Mononuclear cell (primary cell): ENCODE measurements at regions not wholly inside any gene's neighbourhood (a gene's known extent, or its start where the extent isn't known, plus 50 kb on each side); places are given as distances from the start of the nearest gene placed in this dataset.

ENCODE experiments used
- H3K27me3 ChIP-seq: 2 replicates; pipeline ENCODE4 v1.6.0; 2011; ENCODE audit warnings: low read length, control low read depth; ENCODE audit not compliant: insufficient read depth
- H3K4me1 ChIP-seq: 2 replicates; pipeline ENCODE4 v1.5.1; 2011; ENCODE audit warnings: mild to moderate bottlenecking, low read length, control low read depth; ENCODE audit not compliant: insufficient read depth
- H3K4me3 ChIP-seq: 2 replicates; pipeline ENCODE4 v1.5.1; 2011; ENCODE audit warnings: mild to moderate bottlenecking, low read length, moderate library complexity
- H3K9me3 ChIP-seq: 2 replicates; pipeline ENCODE4 v1.5.1; 2011; ENCODE audit warnings: low read depth, mild to moderate bottlenecking, control low read depth, low read length

DNA sequence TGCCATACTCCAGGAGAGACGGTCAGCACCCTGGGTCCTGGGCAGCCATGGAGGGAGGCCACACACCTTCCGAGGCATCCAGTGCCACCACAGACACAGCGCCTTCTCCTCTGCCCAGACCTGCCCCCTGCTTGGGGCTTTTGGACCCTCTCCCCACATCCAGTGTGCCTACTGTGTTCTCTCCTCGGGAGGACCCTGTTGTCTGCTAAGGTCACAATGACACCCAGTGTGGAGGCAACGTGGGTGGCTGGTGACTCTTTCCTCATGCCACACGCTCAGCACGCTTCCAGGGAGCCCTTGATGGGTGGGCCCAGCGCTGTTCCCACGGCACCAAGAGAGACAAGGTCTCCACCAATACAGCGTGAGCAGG lies 251.9 kb downstream of the EIPR1 start:
- Histone ChIP-seq H3K9me3 (no peaks in the 10 kb centered on the region), H3K27me3 (no peaks in the 10 kb centered on the region), H3K4me3 (no peak overlapping the region), H3K4me1 (no peaks in the 10 kb centered on the region)

GRCh38 chr2:3125001-3125760 lies 252.4 kb downstream of the EIPR1 start:
- Histone ChIP-seq H3K4me1 (no peaks in the 10 kb centered on the region), H3K27me3 (no peaks in the 10 kb centered on the region), H3K4me3 (no peak overlapping the region), H3K9me3 (no peaks in the 10 kb centered on the region)

GRCh38 chr2:3122525-3122924 lies 255.1 kb downstream of the EIPR1 start:
- no peaks in the 10 kb centered on the region for H3K9me3 ChIP-seq
- H3K27me3 ChIP-seq: no peaks in the 10 kb centered on the region
- H3K4me3 ChIP-seq: no peak overlapping the region
- H3K4me1 ChIP-seq: no peaks in the 10 kb centered on the region

GRCh38 chr2:3121601-3122000 lies 256.0 kb downstream of the EIPR1 start:
- H3K4me3 ChIP-seq: no peak overlapping the region
- H3K27me3 ChIP-seq: no peaks in the 10 kb centered on the region
- H3K9me3 ChIP-seq: no peaks in the 10 kb centered on the region
- no peaks in the 10 kb centered on the region for H3K4me1 ChIP-seq

DNA sequence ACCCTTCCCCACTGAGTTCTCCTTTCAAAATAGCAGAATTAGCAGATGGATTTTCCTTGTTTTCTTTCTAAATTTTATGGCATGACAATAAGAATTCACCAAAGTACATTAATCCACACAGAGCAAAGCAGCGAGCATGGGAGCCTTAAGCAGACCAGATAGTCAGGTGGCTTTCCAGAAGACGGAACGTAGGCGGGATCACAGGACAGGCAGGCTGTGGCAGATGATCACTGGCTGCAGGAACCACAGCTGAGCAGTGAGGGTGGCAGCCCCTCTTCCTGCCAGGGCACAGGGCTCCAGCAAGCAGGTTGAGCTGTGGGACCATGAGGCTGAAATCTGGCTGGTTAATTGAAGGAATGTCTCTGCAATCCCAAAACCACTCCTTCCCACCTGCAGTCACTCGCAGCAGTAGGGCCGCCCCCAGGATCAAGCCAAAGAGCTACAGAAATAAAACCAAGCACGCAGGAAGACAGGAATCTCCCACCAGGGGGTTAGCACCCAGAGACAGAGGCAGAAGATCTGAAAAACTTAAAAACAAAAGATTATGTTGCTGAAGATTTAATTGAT lies 259.9 kb downstream of the EIPR1 start:
- H3K27me3 ChIP-seq: no peaks in the 10 kb centered on the region
- H3K4me3 ChIP-seq: no peak overlapping the region
- H3K4me1 ChIP-seq: no peaks in the 10 kb centered on the region
- no peaks in the 10 kb centered on the region for H3K9me3 ChIP-seq

GRCh38 chr2:3116371-3116770 lies 261.2 kb downstream of the EIPR1 start:
- H3K27me3 ChIP-seq: no peaks in the 10 kb centered on the region
- H3K4me3 ChIP-seq: no peak overlapping the region
- no peaks in the 10 kb centered on the region for H3K9me3 ChIP-seq
- H3K4me1 ChIP-seq: no peaks in the 10 kb centered on the region

GRCh38 chr2:3115301-3116042 lies 262.1 kb downstream of the EIPR1 start:
- no peaks in the 10 kb centered on the region for H3K27me3 ChIP-seq
- H3K4me3 ChIP-seq: no peak overlapping the region
- no peaks in the 10 kb centered on the region for H3K4me1 ChIP-seq
- H3K9me3 ChIP-seq: no peaks in the 10 kb centered on the region

DNA sequence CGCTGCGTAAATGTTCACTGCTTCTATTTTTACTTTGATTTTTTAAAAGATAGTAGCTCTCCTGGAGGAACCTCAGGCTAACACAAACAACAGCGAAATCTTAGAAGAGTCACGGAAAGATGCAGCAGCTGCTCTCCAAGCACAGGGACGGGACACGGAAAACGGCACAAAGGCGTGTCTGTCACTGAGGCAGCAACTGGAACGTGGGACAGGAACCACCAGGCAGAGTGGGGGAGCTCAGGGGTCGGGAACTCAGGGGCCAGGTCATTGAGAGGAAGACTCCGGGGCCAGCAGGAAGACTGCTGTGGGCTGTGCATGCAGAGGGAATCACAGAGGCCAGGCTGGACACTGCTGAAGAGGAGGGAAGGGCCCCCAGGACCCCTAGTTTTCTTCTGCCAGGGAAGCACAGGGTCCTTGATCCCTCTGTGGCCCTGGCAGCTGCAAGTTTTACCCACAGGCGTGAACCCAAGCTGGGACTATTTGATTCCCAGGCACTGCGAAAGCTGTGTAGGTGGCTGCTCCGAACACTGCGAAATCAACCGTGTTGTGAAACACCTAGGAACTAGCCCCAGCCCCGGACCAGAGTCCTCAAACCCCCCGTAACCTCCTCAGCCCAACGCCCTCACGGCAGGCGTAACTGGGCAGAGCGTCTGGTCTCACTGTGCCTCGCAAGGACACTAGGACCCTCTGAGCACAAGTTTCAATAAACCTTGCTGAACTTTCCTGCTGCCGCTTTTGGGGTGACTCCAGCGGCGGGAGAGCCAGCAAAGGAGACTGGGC lies 263.0 kb downstream of the EIPR1 start:
- H3K9me3 ChIP-seq: no peaks in the 10 kb centered on the region
- H3K4me1 ChIP-seq: no peaks in the 10 kb centered on the region
- no peak overlapping the region for H3K4me3 ChIP-seq

DNA sequence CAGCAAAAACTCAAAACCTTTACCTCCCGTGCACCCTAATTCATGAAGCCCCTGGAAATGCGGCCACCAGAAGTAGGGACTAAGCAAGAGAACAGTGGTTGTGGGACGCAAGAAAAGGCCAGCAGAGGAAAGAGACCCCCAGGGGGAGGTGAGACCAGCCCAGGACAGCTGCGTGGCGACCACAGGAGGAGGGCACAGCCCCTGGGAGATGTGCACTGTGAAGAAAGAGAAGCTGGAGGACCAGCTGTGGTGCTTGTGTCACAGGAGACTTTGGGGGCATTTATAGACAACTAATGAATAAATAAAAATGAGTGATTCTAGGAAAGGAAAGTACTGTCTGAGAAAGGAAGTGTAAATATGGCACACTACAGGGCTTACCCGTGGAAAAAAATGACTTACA lies 263.8 kb downstream of the EIPR1 start:
- Histone ChIP-seq H3K4me3 (no peak overlapping the region), H3K9me3 (no peaks in the 10 kb centered on the region), H3K4me1 (no peaks in the 10 kb centered on the region), H3K27me3 (no peaks in the 10 kb centered on the region)

More for the DNA sequence above, 263.0 kb downstream of the EIPR1 start:
- no peaks in the 10 kb centered on the region for H3K27me3 ChIP-seq

DNA sequence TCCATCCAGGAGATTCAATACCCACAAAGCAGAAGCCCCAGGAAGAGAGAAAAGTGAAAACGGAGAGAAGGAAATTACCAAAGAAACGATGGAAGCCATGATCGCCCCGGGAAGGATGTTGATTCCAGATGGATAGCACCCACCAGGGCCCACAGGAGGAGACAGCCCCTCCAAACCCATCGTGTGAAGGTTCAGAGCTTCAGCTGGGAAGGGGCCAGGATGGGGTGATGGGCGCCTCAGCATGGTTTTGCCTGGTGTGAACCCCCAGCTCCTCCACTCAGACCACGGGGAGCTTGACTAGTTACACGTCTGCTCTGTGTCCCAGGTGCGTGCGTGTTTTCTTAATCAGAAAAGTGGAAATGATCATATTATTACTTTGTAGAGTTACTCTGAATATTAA lies 264.5 kb downstream of the EIPR1 start:
- Histone ChIP-seq H3K4me3 (no peak overlapping the region), H3K4me1 (no peaks in the 10 kb centered on the region), H3K27me3 (no peaks in the 10 kb centered on the region), H3K9me3 (no peaks in the 10 kb centered on the region)

- H3K4me1 ChIP-seq: no peaks in the 10 kb centered on the region
- no peaks in the 10 kb centered on the region for H3K9me3 ChIP-seq
- H3K27me3 ChIP-seq: no peaks in the 10 kb centered on the region
- no peak overlapping the region for H3K4me3 ChIP-seq
Observed at GRCh38 chr2:3112553-3112952, 265.1 kb downstream of the EIPR1 start.

DNA sequence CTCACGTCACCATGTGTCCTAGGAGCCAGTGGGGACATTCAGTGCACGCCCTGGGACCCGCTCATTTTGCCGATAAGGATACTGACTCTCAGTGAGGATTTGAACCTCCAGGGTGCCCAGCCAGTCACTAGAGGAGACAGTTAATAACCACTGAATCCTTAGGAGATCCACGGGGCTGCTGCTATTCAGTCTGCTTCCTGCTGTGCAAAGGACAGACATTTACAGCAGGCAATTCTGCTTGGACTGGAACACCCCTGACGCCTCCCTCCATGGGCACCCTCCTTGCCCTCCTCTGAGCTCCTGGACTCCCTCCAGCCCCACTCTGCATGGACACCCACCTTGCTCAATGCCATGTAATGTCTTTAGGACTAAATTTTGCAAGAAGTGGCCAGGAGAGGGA lies 265.5 kb downstream of the EIPR1 start:
- H3K27me3 ChIP-seq: no peaks in the 10 kb centered on the region
- no peaks in the 10 kb centered on the region for H3K9me3 ChIP-seq
- no peaks in the 10 kb centered on the region for H3K4me1 ChIP-seq
- H3K4me3 ChIP-seq: no peak overlapping the region

DNA sequence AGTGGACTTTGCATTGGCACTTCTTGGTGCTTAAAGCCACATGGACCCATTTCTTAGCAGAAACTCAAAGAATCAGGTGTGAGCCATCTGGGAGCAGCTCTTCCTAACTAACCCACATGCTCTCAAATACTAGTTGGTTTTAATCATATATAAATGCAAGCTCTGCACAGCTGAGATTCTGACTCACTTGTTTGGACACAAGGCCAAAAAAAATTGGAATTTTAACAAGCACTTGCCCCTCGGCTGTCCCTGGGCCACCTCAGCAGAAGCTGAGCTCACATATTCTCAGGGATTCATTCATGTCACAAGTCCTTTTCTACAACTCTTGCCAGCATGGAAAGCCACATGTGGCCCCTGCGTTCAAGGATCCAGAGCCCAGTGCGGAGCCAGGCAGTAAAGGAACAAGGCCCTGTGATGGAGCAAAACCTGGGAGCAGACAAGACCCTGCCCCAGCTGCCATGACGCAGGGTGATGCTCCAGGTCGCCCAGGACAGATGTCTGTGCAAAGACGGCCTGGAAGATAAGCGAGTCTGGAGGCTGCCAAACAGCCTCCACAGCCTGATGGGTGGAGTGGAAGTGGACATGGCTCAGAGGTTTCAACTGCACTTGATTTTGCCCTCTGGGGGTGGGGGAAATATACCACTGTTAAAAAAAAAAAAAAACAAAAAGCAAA lies 266.5 kb downstream of the EIPR1 start:
- no peak overlapping the region for H3K4me3 ChIP-seq
- no peaks in the 10 kb centered on the region for H3K4me1 ChIP-seq
- H3K9me3 ChIP-seq: no peaks in the 10 kb centered on the region
- no peaks in the 10 kb centered on the region for H3K27me3 ChIP-seq

- H3K4me1 ChIP-seq: no peaks in the 10 kb centered on the region
- no peak overlapping the region for H3K4me3 ChIP-seq
- H3K27me3 ChIP-seq: no peaks in the 10 kb centered on the region
- no peaks in the 10 kb centered on the region for H3K9me3 ChIP-seq
Observed at GRCh38 chr2:3110555-3110954, 267.1 kb downstream of the EIPR1 start.
